Erythroblast (primary cell): ENCODE measurements at regions not wholly inside any gene's neighbourhood (a gene's known extent, or its start where the extent isn't known, plus 50 kb on each side); places are given as distances from the start of the nearest gene placed in this dataset.

ENCODE experiments used
- DNase-seq, 2 experiments: peaks; one replicate each; lab custom pipeline; 2025; lab: John Stamatoyannopoulos, UW
- GATA1 ChIP-seq: IDR thresholded peaks from 2 replicates; pipeline ENCODE4 v1.6.1; 2011; ENCODE audit warnings: low read depth, mild to moderate bottlenecking, control low read depth, low read length, moderate library complexity
- POLR2A ChIP-seq: IDR thresholded peaks from 2 replicates; pipeline ENCODE4 v1.6.1; 2011; ENCODE audit warnings: mild to moderate bottlenecking, low read length

DNA sequence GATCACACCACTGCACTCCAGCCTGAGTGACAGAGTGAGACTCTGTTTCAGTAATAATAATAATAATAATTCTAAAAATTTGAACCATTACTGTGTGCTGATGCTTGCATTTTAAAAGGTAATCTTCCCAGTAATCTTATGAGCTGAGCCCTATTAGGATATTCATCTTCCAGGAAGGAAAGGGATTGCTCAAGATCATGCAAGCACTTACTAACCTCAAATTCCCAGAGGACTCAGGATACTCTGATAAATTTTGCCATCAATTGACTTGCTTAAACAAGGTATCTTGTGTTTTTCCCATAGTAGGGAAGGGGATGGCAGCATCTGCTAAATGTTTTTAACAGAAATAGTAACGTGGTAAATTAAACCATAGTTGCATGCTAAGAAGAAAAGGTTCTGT, 176.4 kb upstream of the MRPS30 start:
- no peak for TF ChIP-seq GATA1
- TF ChIP-seq POLR2A: no peak
- no peak for DNase-seq

DNA sequence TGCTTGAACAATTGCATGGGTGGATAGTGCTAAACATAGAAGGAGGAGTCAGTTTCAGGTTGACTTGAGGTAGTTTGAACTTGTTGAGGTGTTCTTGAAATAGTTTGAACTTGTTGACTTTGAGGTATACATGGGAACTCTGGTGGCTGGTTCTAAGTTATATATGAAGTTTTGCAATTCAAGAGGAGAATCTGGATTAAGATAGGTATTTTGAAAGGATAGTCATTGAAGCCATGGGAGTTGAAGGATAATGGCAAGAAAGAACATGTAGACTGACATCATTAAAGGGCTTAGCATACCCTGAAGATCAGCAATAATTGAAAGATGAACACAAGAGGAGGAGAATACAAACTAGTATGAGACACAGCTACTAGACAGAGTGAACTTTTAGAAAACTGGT, 181.9 kb upstream of the MRPS30 start:
- DNase-seq: no peak
- TF ChIP-seq POLR2A: no peak
- no peak for TF ChIP-seq GATA1

DNA sequence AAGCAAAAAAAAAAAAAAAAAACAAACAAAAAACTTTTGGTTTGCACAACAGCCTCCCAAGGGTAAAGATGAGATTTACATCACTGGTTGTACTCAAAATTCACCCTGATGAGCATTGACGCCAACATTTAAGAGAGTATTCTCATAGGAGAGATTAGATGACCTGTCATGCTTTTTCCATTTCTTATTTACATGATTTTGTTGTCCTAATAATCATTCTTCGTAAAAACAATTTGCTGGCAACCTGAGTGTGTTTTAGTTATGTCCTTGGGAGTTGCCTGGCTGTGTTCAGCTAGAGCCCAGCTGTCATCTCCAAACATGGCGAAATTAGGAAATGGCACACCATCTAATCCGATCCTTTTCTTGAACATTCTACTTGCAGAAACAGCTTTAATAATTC, 186.4 kb upstream of the MRPS30 start:
- DNase-seq: no peak
- TF ChIP-seq GATA1 (no peak), POLR2A (no peak)

DNA sequence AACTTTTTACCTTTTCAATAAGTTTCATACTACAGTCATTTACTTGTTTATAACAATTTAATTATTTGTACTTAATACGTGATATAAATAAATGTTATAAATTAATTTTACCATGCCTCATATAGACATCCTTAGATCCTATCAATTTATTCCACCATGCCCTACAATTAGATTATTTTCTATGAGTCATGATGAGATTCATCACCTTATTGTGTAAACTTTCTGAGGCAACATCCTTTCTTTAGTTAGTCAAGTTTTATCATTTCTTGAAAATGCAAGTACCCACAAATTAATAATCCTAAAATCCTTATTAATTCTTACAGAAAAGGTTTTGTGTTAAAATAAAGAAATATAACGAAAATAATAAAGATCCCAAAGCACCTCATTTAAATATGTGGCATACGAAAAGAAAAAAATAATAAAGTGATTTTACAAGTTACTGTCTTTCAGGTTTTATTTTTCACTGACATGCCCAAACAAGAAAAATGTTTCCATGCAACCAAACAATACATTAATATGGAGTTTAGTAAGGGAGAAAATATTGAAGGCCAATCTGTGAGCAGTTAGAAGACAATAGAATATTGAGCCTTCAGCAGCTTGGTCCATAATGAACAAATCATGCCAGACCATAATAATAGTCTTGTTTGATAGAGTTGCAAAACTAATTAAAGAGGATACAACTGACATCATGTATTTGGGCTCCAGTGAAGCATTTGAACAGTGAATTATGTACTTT, 188.7 kb upstream of the MRPS30 start:
- no peak for TF ChIP-seq GATA1
- no peak for TF ChIP-seq POLR2A

DNA sequence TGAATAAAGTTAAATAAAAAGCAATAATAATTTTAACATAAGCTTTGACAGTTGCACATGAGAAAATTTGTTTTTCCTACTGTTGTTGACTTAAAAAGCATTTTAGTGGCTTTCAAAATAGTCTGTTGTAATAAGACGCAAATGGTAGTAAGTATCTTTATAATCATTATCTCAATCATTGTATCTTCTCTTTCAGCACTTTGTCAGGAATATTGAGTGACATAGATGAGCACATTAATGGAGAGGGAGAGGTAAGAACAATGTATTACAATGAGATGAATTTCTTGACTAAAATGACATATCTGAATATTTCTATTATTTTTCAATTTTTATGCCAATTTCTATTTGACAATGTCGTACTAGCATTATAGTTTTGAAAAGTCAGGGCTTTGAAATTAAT, 193.9 kb upstream of the MRPS30 start:
- TF ChIP-seq GATA1 (no peak), POLR2A (no peak)
- DNase-seq: no peak

More for the DNA sequence above, 188.7 kb upstream of the MRPS30 start:
- DNase-seq: no peak

DNA sequence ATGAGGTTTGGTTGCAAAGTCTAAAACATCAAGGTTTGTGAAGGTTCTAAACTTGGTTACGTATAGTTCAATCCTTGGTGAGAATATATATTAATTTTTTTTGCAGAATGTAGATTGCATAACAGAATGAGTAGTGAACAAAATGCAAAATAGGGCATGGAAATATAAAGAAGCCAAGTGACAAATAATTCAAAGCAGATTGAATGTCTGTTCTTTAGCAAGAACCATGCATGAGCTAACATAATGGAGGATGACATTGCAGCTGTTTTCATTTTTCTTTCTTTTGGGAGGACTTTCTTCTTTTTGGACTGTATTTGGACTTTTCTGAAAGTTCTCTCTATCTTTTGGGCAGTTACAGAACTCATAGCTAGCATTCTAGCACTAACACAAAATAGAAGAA, 194.8 kb upstream of the MRPS30 start:
- DNase-seq: no peak
- TF ChIP-seq GATA1 (no peak), POLR2A (no peak)

DNA sequence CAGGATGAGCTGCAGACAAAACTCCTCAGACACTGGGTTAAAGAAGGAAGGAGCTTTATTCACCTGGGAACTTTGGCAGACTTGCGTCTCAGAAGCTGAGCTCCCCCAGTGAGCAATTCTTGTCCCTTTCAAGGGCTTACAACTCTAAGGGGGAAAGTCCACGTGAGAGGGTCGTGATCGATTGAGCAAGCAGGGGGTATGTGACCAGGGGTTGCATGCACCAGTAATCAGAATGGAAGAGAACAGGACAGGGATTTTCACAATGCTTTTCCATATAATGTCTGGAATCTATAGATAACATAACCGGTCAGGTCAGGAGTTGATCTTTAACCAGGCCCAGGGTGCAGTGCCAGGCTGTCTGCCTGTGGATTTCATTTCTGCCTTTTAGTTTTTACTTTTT, 202.8 kb upstream of the MRPS30 start:
- DNase-seq: no peak
- TF ChIP-seq POLR2A: no peak
- TF ChIP-seq GATA1: no peak

DNA sequence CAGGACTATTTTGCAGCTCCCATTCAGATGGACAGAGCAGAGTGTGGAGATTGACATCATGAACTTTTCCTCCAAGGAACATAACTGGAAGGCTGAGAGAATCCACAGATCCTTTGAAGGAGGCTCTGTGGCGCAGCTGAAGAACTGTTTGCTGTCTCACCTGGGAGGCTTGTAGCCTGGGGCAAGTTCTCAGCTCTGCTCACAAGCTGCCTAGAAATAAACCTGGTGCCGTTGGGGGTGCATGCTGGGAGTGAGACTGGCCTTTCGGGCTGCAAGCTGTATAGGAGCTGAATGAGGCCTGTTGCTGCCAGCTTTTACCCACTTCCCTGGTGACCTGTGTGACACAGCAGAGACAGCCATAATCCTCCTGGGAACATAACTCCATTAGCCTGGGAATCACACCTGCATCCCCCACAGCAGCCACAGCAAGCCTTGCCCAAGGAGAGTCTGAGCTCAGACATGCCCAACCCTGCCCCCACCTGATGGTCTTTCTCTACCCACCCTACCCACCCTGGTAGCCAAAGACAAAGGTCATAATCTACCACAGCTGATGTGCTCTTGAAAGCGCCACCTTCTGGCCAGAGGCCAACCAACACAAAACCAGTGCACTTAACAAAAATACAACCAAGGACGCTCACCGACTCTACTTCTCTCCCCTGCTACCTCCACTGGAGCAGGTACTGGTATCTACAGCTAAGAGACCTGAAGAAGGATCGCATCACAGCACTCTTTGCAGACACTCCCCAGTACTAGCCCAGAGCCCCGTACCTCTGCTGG, 205.1 kb upstream of the MRPS30 start:
- no peak for TF ChIP-seq GATA1
- peak; percentile 0 to 17 for DNase-seq

DNA sequence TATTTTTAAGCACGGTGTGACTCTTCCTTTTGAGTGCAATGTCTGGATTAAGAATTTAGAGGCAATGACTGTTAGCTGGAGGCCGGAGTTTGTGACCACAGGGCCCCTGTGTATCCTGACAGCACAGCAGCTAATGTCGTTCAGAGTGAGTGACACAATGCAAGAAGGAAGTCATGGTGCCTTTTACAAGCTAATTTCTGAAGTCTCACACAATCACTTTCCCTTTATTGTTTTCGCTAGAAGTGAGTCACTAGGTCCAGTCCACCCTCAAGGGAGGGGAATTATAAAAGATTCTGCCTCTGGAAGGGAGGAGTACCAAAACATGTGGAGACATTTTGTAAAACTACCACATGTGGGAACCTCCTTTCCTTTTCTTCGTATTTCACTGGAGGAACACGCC, 185.5 kb upstream of the FGF10 start:
- no peak for DNase-seq
- TF ChIP-seq POLR2A (no peak), GATA1 (no peak)

DNA sequence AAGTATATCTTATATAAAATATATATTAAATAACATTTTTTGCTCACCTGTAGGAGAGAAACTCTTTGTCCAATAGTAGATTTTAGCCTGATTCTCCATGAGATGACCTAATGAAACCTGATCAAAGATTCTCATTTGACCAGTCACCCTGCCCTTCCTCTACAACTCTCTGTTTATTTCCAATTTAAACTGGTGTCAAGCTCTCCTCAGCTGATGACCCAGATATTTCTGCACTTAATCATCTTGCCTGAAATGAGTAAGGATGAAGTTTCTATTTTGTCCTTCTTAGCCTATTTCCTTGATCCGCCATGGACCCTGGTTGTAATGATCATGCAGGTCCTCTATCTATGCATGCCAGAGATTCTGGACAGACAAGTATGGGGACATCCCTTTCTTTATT, 179.3 kb upstream of the FGF10 start:
- no peak for TF ChIP-seq POLR2A
- TF ChIP-seq GATA1: no peak
- no peak for DNase-seq

DNA sequence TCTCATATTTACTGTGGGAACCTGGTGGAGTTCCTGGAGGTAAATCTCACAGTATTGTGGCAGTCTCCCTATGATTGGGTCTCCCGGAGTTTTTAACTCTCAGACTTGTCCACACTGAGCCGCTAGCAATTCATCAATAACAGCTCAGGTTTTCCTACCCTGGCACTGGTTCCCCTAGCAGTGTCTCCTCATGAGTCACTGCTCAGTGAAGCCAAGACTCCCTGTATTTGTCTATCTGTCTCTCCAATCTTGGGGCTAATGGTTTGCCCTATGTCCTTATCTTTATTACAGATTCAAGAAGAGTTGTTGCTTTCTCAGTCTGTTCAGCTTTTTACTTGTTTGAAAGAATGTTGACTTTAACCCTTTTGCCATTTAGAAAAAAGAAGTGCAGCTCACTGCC, 176.7 kb upstream of the FGF10 start:
- no peak for TF ChIP-seq GATA1
- no peak for TF ChIP-seq POLR2A
- DNase-seq: no peak

DNA sequence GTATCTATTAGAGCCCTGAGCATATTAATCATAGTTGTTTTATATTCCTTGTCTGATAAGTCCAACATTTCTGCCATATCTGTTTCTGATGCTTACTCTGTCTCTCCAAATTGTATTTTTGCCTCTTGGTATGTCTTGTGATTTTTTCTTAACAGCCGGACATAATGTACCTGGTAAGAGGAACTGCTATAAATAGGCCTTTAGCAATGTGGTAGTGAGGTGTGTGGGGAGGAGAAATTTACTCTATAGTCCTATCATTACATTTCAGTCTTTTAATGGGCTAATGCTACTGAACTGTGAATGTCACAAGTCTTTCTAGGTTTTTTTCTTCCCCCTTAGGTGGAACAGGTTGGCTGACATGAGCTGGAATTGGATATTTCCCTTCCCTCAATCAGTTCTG, 176.1 kb upstream of the FGF10 start:
- TF ChIP-seq GATA1 (no peak), POLR2A (no peak)
- DNase-seq: no peak

DNA sequence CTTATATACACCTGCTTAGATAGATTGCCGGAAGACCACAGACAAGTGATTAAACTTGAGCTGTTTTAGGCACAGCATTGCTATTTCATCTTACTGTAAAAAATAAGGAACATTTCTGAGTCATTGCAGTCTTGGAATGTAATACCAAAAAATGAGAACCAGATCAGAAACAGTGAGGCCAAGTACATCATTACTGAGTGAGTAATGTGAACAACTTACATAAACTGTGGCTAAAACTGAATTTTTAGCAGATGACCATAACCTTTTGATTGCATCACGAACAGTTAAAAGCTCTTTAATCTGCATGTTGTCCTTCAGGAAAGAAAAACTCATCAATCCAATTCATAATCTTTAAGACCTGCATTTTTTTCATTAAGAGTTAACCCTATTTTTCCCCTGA, 157.1 kb upstream of the FGF10 start:
- TF ChIP-seq POLR2A (no peak), GATA1 (no peak)
- no peak for DNase-seq

DNA sequence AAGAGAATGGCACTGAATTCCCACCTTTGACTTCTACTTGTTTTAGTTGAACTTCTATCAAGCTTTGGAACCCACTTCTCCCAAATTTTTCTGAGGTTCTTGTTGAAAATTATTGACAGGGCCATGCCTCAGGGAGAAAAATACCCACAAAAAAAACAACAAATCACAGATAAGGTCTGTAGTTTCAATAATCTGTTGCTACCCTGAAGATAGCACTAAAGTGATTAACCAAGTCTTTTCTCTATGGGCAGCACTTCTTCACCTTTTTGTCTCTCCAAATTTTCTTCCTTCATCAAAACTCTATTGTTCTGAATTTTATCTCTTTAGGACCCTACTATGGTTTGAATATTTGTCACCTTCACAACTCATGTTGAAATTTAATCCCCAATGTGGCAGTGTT, 154.3 kb upstream of the FGF10 start:
- no peak for TF ChIP-seq GATA1
- no peak for TF ChIP-seq POLR2A
- no peak for DNase-seq

DNA sequence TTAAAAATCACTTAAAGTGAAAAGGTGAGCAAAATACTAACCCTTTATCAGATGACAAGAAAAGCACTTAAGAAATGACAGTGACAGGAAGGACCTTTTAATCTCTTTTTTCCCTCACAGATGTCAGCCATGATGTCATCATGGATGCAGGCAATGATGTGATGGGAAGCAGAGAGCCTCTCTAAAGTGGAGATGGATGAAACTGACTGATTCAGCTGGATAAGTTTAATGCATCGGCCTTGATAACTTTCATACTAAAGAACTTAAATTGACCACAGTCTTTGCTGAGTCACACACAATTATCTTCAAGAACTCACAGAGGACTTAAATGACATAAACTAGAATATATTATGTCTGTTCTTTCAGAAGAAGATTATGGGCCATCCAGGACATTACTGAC, 153.2 kb upstream of the FGF10 start:
- DNase-seq: no peak
- no peak for TF ChIP-seq GATA1
- no peak for TF ChIP-seq POLR2A

DNA sequence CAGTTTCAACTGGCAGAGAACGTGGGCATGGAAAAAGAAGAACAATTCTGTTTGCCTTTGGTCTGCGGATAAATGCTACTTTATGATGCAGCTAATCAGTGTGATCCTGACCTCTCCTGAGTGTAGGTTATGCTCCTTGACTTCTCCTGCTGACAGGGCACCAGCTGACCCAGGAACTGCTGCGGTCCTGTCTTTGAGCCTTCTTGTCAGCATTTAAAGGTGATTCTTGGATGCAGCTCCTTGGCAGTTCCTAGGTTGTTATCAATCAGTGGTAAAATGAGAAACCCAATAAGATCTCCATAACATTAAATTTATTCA, 150.3 kb upstream of the FGF10 start:
- TF ChIP-seq POLR2A (no peak), GATA1 (no peak)
- DNase-seq: no peak
